Mesenchymal stem cell (in vitro differentiated cells and primary cell): ENCODE measurements at regions not wholly inside any gene's neighbourhood (a gene's known extent, or its start where the extent isn't known, plus 50 kb on each side); places are given as distances from the start of the nearest gene placed in this dataset.

Experiments used
- DNase-seq: peaks from one replicate; pipeline ENCODE4 v3.0.0-alpha.2; 2013
- H2AFZ ChIP-seq: one replicate; pipeline ENCODE4 v1.6.1; 2013; ENCODE audit warnings: low read depth, mild to moderate bottlenecking, control low read depth, inconsistent platforms, low read length, moderate library complexity
- H2AK5ac ChIP-seq: 2 replicates; pipeline ENCODE4 v1.6.1; 2013; ENCODE audit warnings: low read length, moderate library complexity, mild to moderate bottlenecking, inconsistent platforms; ENCODE audit not compliant: severe bottlenecking
- H2BK120ac ChIP-seq: one replicate; pipeline ENCODE4 v1.6.1; 2013; ENCODE audit warnings: low read depth, mild to moderate bottlenecking, inconsistent platforms, low read length, moderate library complexity
- H2BK12ac ChIP-seq, 2 experiments: one replicate each; pipeline ENCODE4 v1.6.1; 2013; ENCODE audit warnings: inconsistent platforms in 2 of 2, low read length in 2 of 2, mild to moderate bottlenecking in 2 of 2, moderate library complexity in 2 of 2, control low read depth in 1 of 2
- H2BK15ac ChIP-seq: one replicate; pipeline ENCODE4 v1.6.1; 2013; ENCODE audit warnings: mild to moderate bottlenecking, low read depth, inconsistent platforms; ENCODE audit not compliant: poor library complexity, severe bottlenecking
- H2BK5ac ChIP-seq: 2 replicates; pipeline ENCODE4 v1.6.1; 2013; ENCODE audit warnings: low read depth, mild to moderate bottlenecking, low read length, control low read depth, inconsistent platforms; ENCODE audit not compliant: poor library complexity, severe bottlenecking
- H3K14ac ChIP-seq, 2 experiments: one replicate each; pipeline ENCODE4 v1.6.1; 2013; ENCODE audit warnings: inconsistent platforms in 2 of 2, low read length in 2 of 2, control low read depth in 1 of 2, mild to moderate bottlenecking in 1 of 2, moderate library complexity in 1 of 2
- H3K18ac ChIP-seq, 2 experiments: one replicate each; pipeline ENCODE4 v1.6.1; 2013; ENCODE audit warnings: inconsistent platforms in 2 of 2, low read length in 2 of 2, control low read depth in 1 of 2, low read depth in 1 of 2, mild to moderate bottlenecking in 1 of 2
- H3K23ac ChIP-seq, 2 experiments: one replicate each; pipeline ENCODE4 v1.6.1; 2013; ENCODE audit warnings: inconsistent platforms in 2 of 2, low read length in 2 of 2, mild to moderate bottlenecking in 2 of 2, moderate library complexity in 2 of 2, control low read depth in 1 of 2
- H3K27ac ChIP-seq: 2 replicates; pipeline ENCODE4 v1.5.1; 2013; ENCODE audit warnings: mild to moderate bottlenecking, moderate library complexity, low read length, control low read depth, inconsistent platforms; ENCODE audit not compliant: poor library complexity, severe bottlenecking
- H3K27me3 ChIP-seq, 2 experiments: 2 replicates each; pipeline versions ENCODE4 v1.6.1 to v1.7.0; 2013; ENCODE audit warnings: low read length in 2 of 2, mild to moderate bottlenecking in 2 of 2, moderate library complexity in 2 of 2, control low read depth in 1 of 2, inconsistent platforms in 1 of 2; ENCODE audit not compliant: control insufficient read depth in 1 of 2, insufficient read depth in 1 of 2
- H3K36me3 ChIP-seq, 2 experiments: 2 replicates each; pipeline versions ENCODE4 v1.6.1 to v1.7.0; 2013; ENCODE audit warnings: low read length in 2 of 2, control low read depth in 1 of 2, inconsistent platforms in 1 of 2, low read depth in 1 of 2, mild to moderate bottlenecking in 1 of 2; ENCODE audit not compliant: insufficient read depth in 2 of 2, control insufficient read depth in 1 of 2
- H3K4ac ChIP-seq, 2 experiments: one replicate each; pipeline ENCODE4 v1.6.1; 2013; ENCODE audit warnings: inconsistent platforms in 2 of 2, low read length in 2 of 2, mild to moderate bottlenecking in 2 of 2, moderate library complexity in 2 of 2, control low read depth in 1 of 2, low read depth in 1 of 2
- H3K4me1 ChIP-seq: 2 replicates; pipeline ENCODE4 v1.6.1; 2013; ENCODE audit warnings: low read depth, low read length, control low read depth; ENCODE audit not compliant: control insufficient read depth, insufficient read depth
- H3K4me2 ChIP-seq: 2 replicates; pipeline ENCODE4 v1.6.1; 2013; ENCODE audit warnings: low read length, mild to moderate bottlenecking, inconsistent platforms; ENCODE audit not compliant: poor library complexity, severe bottlenecking
- H3K4me3 ChIP-seq, 2 experiments: 2 replicates each; pipeline versions ENCODE4 v1.5.1 to v1.7.0; 2013; ENCODE audit warnings: low read length in 2 of 2, mild to moderate bottlenecking in 2 of 2, control low read depth in 1 of 2, low read depth in 1 of 2; ENCODE audit not compliant: insufficient read depth in 1 of 2
- H3K79me1 ChIP-seq: replicated peaks from 2 replicates; pipeline ENCODE4 v1.6.1; 2013; ENCODE audit warnings: mild to moderate bottlenecking, control low read depth, low read length, inconsistent platforms; ENCODE audit not compliant: poor library complexity, severe bottlenecking
- H3K9ac ChIP-seq: 2 replicates; pipeline ENCODE4 v1.7.0; 2013; ENCODE audit warnings: mild to moderate bottlenecking, low read length, moderate library complexity
- H3K9me3 ChIP-seq: 2 replicates; pipeline ENCODE4 v1.7.0; 2013; ENCODE audit warnings: mild to moderate bottlenecking, low read length; ENCODE audit not compliant: control insufficient read depth
- H4K8ac ChIP-seq: one replicate; pipeline ENCODE4 v1.6.1; 2013; ENCODE audit warnings: inconsistent platforms, mild to moderate bottlenecking, low read length, moderate library complexity
- H4K91ac ChIP-seq: one replicate; pipeline ENCODE4 v1.6.1; 2013; ENCODE audit warnings: mild to moderate bottlenecking, low read length, inconsistent platforms
- WGBS: methylation state at CpG from one replicate; pipeline ENCODE4 v1.1.7; 2013; ENCODE audit warnings: mixed read lengths; 5-methylcytosine and 5-hydroxymethylcytosine counted together

DNA sequence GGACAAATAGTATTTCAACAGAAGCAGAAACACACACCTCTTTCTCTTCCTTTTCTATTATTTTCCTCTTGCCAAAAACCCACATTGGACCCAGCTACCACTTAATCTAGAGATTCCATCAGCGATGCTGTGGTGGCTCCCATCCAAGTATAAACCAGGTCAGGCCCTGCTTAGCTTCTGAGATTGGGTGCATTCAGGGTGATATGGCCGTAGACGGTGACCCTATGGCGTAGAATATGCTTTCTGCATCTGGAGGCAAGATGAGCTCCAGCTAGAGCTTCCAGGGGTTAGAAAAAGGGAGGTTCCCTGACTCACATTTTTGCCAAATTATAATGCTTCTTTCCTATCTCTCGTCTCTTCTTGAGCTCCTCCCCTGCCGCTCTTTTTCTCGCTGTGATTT is 66.5 kb downstream of the TNP1 start:
- H3K9ac ChIP-seq = no peak overlapping the region
- H3K79me1 ChIP-seq = no peaks in the 10 kb centered on the region
- H3K4me3 ChIP-seq = no peak overlapping the region
- H3K27ac ChIP-seq = no peak overlapping the region
- H2BK5ac ChIP-seq = no peak overlapping the region
- no peak overlapping the region for H3K4me2 ChIP-seq
- H3K27me3 ChIP-seq = no peaks in the 10 kb centered on the region
- no peak overlapping the region for H3K4ac ChIP-seq
- H3K36me3 ChIP-seq = no peaks in the 10 kb centered on the region
- H4K91ac ChIP-seq = no peak overlapping the region
- H2AK5ac ChIP-seq = no peak overlapping the region
- H2BK120ac ChIP-seq = no peak overlapping the region
- H3K23ac ChIP-seq = no peak overlapping the region
- 99% methylated on average over 7 of the region's 7 CpGs for WGBS
- H2BK15ac ChIP-seq = no peak overlapping the region
- DNase-seq = no peak
- H2BK12ac ChIP-seq = no peak overlapping the region
- no peak overlapping the region for H4K8ac ChIP-seq
- H3K9me3 ChIP-seq = no peaks in the 10 kb centered on the region
- no peak overlapping the region for H2AFZ ChIP-seq
- no peaks in the 10 kb centered on the region for H3K4me1 ChIP-seq
- H3K14ac ChIP-seq = no peak overlapping the region
- no peak overlapping the region for H3K18ac ChIP-seq

DNA sequence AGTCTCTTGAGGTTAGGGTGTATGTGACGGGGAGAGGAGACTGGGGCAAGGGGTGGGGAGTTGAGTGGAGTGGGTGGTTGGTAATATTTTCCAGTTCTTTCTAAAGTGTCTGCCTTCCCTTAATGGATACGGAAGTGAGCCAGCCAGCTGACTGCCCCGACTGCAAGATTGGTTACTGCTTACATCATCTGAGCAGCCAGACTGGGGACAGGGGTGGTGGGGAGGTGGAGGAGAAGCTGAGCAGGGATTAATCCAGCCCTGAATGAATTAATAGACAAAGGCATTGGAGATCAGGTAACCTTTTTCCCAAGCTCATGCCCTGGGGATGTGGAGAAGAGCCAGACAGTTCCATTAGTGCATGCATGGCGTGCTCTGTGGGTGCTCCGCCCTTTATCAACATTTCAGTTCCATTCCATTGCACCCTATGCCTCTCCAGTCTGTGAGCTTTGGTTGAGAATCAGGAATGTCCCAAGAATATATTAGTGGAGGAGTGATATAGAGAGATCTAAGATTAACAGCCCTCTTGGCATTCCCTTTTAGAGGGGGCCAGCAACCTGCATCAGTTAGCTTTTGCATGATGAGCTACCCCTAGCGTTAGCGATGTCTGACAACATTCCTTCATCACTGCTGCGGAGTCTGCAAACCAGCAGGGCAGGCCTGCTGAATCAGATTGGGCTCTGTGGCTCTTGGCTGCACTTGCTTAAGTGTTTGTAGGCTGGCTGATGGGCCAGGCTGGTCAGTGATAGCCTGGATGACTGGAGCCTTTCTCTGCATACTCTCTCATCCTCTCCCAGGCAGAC is 67.4 kb downstream of the TNP1 start:
- WGBS = 70% methylated on average over 6 of the region's 8 CpGs

DNA sequence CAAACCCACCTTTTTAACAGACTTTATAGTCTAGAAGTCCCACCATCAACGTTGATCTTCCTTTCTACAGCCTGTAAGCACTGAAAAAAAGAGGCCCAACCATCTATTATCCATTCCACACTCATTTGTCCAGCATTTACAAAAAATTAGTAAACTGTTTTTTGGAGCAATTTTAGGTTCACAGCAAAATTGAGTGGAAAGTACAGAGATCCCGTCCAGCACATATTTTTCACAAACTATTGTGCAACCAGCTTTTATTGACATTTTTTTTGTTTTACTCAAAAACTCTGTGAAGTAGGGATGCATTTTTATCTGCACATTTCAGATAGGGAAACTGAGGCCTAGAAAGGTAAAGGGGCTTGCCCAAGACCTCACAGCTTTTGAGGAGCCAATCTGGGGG is 68.6 kb downstream of the TNP1 start:
- no peaks in the 10 kb centered on the region for H3K27me3 ChIP-seq
- 58% methylated on average over 1 of the region's 2 CpGs for WGBS
- peak overlapping the region; percentile 20 for H3K9ac ChIP-seq
- no peaks in the 10 kb centered on the region for H3K9me3 ChIP-seq
- H4K91ac ChIP-seq = no peak overlapping the region
- H3K79me1 ChIP-seq = no peaks in the 10 kb centered on the region
- H3K4me2 ChIP-seq = no peak overlapping the region
- no peak overlapping the region for H2BK12ac ChIP-seq
- H3K14ac ChIP-seq = no peak overlapping the region
- no peak overlapping the region for H3K27ac ChIP-seq
- H3K4me3 ChIP-seq = no peak overlapping the region
- no peak overlapping the region for H2BK15ac ChIP-seq
- no peak for DNase-seq
- no peak overlapping the region for H4K8ac ChIP-seq
- H3K4ac ChIP-seq = no peak overlapping the region
- H3K18ac ChIP-seq = no peak overlapping the region
- no peak overlapping the region for H2AFZ ChIP-seq
- no peaks in the 10 kb centered on the region for H3K4me1 ChIP-seq
- no peak overlapping the region for H2AK5ac ChIP-seq
- H3K36me3 ChIP-seq = no peaks in the 10 kb centered on the region
- no peak overlapping the region for H2BK120ac ChIP-seq
- no peak overlapping the region for H3K23ac ChIP-seq
- no peak overlapping the region for H2BK5ac ChIP-seq

More for the DNA sequence above, 67.4 kb downstream of the TNP1 start:
- Histone ChIP-seq H2AK5ac (no peak overlapping the region), H2BK120ac (peak overlapping the region; percentile 52), H4K8ac (peak overlapping the region; percentile 31), H3K27ac (no peak overlapping the region), H3K23ac (no peak overlapping the region), H3K4ac (no peak overlapping the region), H2BK5ac (no peak overlapping the region), H3K9me3 (no peaks in the 10 kb centered on the region), H3K4me3 (no peak overlapping the region), H3K18ac (peak overlapping the region; percentile 9 to 20), H3K14ac (no peak overlapping the region), H3K79me1 (no peaks in the 10 kb centered on the region), H3K4me2 (no peak overlapping the region), H2BK12ac (peak overlapping the region in 1 of 2 experiments; percentile 12), H2AFZ (no peak overlapping the region), H3K36me3 (no peaks in the 10 kb centered on the region), H3K27me3 (no peaks in the 10 kb centered on the region), H4K91ac (peak overlapping the region; percentile 28), H3K4me1 (no peaks in the 10 kb centered on the region), H3K9ac (peak overlapping the region; percentile 20), H2BK15ac (no peak overlapping the region)
- DNase-seq = peak; percentile 78

DNA sequence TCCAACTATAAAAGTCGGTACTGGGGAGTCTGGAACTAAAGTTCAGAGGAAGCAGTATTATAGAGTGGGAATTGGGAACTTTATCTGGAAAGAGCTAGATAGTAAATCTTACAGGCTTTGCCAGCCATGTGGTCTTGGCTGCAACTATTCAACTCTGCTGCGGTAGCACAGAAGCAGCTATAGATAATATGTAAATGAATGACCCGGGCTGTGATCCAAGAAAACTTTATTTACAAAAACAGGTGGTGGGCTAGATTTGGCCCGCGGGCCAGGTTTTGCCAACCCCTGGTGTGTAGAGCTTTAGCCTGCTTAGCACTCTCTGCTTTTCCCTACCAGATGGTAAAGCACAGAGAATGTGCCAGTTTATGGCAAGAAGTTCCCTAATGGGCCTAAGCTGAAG is 70.8 kb downstream of the TNP1 start:
- Histone ChIP-seq H3K27ac (no peak overlapping the region), H2BK5ac (no peak overlapping the region), H3K14ac (no peak overlapping the region), H3K27me3 (no peaks in the 10 kb centered on the region), H3K4ac (no peak overlapping the region), H2BK12ac (no peak overlapping the region), H2BK15ac (no peak overlapping the region), H3K4me1 (peaks cover 4% of the 10 kb centered on the region), H4K8ac (no peak overlapping the region), H4K91ac (no peak overlapping the region), H2AFZ (no peak overlapping the region), H3K9me3 (no peaks in the 10 kb centered on the region), H3K18ac (no peak overlapping the region), H3K4me3 (no peak overlapping the region), H3K9ac (no peak overlapping the region), H3K4me2 (no peak overlapping the region), H2AK5ac (no peak overlapping the region), H3K36me3 (no peaks in the 10 kb centered on the region), H2BK120ac (no peak overlapping the region), H3K23ac (no peak overlapping the region), H3K79me1 (no peaks in the 10 kb centered on the region)
- no peak for DNase-seq
- 83% methylated on average over 5 of the region's 5 CpGs for WGBS
